GM12872 (cell line): ENCODE measurements at regions not wholly inside any gene's neighbourhood (a gene's known extent, or its start where the extent isn't known, plus 50 kb on each side); places are given as distances from the start of the nearest gene placed in this dataset.

Source experiments
- CTCF ChIP-seq: IDR thresholded peaks from 3 replicates; pipeline ENCODE4 v1.5.1; 2011; ENCODE audit warnings: low read depth, mild to moderate bottlenecking, low read length, moderate library complexity; ENCODE audit not compliant: insufficient read depth

GRCh38 chr13:65679240-65679639 is 1550.9 kb downstream of the PCDH9 start:
- no peak for TF ChIP-seq CTCF

GRCh38 chr13:65677906-65678305 is 1552.2 kb downstream of the PCDH9 start:
- TF ChIP-seq CTCF, result no peak

GRCh38 chr13:65670014-65670625 is 1560.0 kb downstream of the PCDH9 start:
- TF ChIP-seq CTCF, result no peak

GRCh38 chr13:65660731-65661130 is 1569.4 kb downstream of the PCDH9 start:
- TF ChIP-seq CTCF, result no peak

- peak; percentile 24; the same call in 1 of the 3 replicates for TF ChIP-seq CTCF
Observed at GRCh38 chr13:65656740-65657329, 1573.3 kb downstream of the PCDH9 start.

- no peak for TF ChIP-seq CTCF
Observed at GRCh38 chr13:65653613-65654012, 1576.5 kb downstream of the PCDH9 start.

- TF ChIP-seq CTCF, result no peak
Observed at GRCh38 chr13:65650321-65650720, 1579.8 kb downstream of the PCDH9 start.
